LNCaP clone FGC (cell line): ENCODE measurements at regions not wholly inside any gene's neighbourhood (a gene's known extent, or its start where the extent isn't known, plus 50 kb on each side); places are given as distances from the start of the nearest gene placed in this dataset.
"Not testable (repeated sequence)": the region's sequence is repeated elsewhere in the genome, so short reads cannot be mapped to it uniquely, and the experiment has no call there.

ENCODE experiments used
- DNase-seq: peaks from one replicate; pipeline ENCODE4 v3.0.0-alpha.2; 2011; ENCODE audit warnings: low read depth
- H3K4me3 ChIP-seq: 2 replicates; pipeline ENCODE4 v1.5.1; 2011; ENCODE audit warnings: mild to moderate bottlenecking, low read depth, low read length, control low read depth
- CTCF ChIP-seq: IDR thresholded peaks from 2 replicates; pipeline ENCODE4 v1.5.1; 2012; ENCODE audit warnings: mild to moderate bottlenecking; ENCODE audit not compliant: control insufficient read depth, insufficient read depth; ENCODE audit errors: extremely low read depth

- no peak for TF ChIP-seq CTCF
Observed at GRCh38 chr4:81781799-81782198, 310.1 kb upstream of the RASGEF1B start.

GRCh38 chr4:81777718-81778117, 306.0 kb upstream of the RASGEF1B start:
- not testable (repeated sequence) for DNase-seq, H3K4me3 ChIP-seq

More at GRCh38 chr4:81781799-81782198, 310.1 kb upstream of the RASGEF1B start:
- H3K4me3 ChIP-seq: no peak overlapping the region
- no peak for DNase-seq

- TF ChIP-seq CTCF: no peak
- no peak overlapping the region for H3K4me3 ChIP-seq
- DNase-seq: no peak
Observed at GRCh38 chr4:81776794-81777193, 305.1 kb upstream of the RASGEF1B start.

- no peak for DNase-seq
- no peak overlapping the region for H3K4me3 ChIP-seq
- TF ChIP-seq CTCF: no peak
Observed at GRCh38 chr4:81773557-81773956, 301.9 kb upstream of the RASGEF1B start.

- TF ChIP-seq CTCF: no peak
- DNase-seq: no peak
- H3K4me3 ChIP-seq: no peak overlapping the region
Observed at GRCh38 chr4:81771721-81772120, 300.0 kb upstream of the RASGEF1B start.

GRCh38 chr4:81769244-81769643, 297.5 kb upstream of the RASGEF1B start:
- DNase-seq: no peak
- H3K4me3 ChIP-seq: no peak overlapping the region
- TF ChIP-seq CTCF: no peak

- no peak for TF ChIP-seq CTCF
- DNase-seq: no peak
Observed at GRCh38 chr4:81758574-81759264, 287.0 kb upstream of the RASGEF1B start.

More at GRCh38 chr4:81758574-81759264, 287.0 kb upstream of the RASGEF1B start:
- H3K4me3 ChIP-seq: no peak overlapping the region
